HCT116 (cell line): ENCODE measurements at regions not wholly inside any gene's neighbourhood (a gene's known extent, or its start where the extent isn't known, plus 50 kb on each side); places are given as distances from the start of the nearest gene placed in this dataset.

Experiments
- ELF1 ChIP-seq: IDR thresholded peaks from 2 replicates; pipeline ENCODE4 v1.6.1; 2012; ENCODE audit warnings: low read depth, borderline replicate concordance
- EZH2phosphoT487 ChIP-seq: fragments of 200-600 bp; IDR thresholded peaks from 2 replicates; pipeline ENCODE4 v1.6.1; 2018; ENCODE audit warnings: antibody characterized with exemption, borderline replicate concordance
- POLR2A ChIP-seq: IDR thresholded peaks from 2 replicates; pipeline ENCODE4 v1.7.0; 2011; ENCODE audit warnings: borderline replicate concordance; ENCODE audit not compliant: insufficient read depth, insufficient read length; ENCODE audit errors: extremely low read depth
- TCF7L2 ChIP-seq: IDR thresholded peaks from 2 replicates; pipeline ENCODE4 v1.7.0; 2011; ENCODE audit warnings: borderline replicate concordance, inconsistent platforms; ENCODE audit not compliant: insufficient read depth, insufficient read length; ENCODE audit errors: extremely low read depth
- TF ChIP-seq, protein P1 (sequence below), 3 experiments: fragments of 200-600 bp in 1 of 3; sonication (generic) in 1 of 3; IDR thresholded peaks in 2 of 3; conservative IDR thresholded peaks in 1 of 3; 2 replicates each; pipeline ENCODE4 v1.5.1; 2012 to 2017; ENCODE audit warnings: low read depth in 2 of 3, low read length in 2 of 3, antibody characterized with exemption in 1 of 3, borderline replicate concordance in 1 of 3, control low read depth in 1 of 3, mild to moderate bottlenecking in 1 of 3, mixed read lengths in 1 of 3, mixed run types in 1 of 3, moderate library complexity in 1 of 3; ENCODE audit not compliant: insufficient read depth in 1 of 3
- TF ChIP-seq, protein P2 (sequence below): IDR thresholded peaks from 2 replicates; pipeline ENCODE4 v1.6.1; 2012; ENCODE audit warnings: low read depth
- TF ChIP-seq, protein P3 (sequence below): IDR thresholded peaks from 2 replicates; pipeline ENCODE4 v1.6.1; 2012

DNA sequence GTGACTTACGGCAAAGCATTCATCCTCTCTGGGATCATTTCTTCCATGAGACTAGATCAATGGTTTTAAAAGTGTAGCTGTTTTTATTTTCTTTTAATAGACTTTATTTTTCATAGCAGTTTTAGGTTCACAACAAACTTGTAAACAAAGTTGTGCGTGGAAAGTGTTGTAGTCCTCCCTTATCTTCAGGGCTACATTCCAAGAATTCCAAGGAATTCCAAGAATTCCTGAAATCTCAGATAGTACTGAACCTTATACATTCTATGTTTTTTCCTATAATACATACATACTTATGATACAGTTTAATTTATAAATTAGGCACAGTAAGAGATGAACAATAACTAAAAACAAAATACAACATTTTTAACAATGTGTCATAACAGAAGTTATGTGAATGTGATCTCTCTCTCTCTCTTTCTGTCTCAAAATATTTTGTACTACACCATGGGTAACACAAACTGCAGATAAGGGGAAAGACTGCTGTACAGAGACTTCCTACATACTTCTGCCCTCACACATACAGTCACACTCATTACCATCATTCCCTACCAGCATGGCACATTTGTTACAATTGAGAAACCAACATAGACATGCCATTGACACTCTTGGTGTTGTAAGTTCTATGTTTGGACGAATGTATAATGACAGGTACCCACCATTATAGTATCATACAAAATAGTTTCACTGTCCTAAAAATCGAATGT is 1933.2 kb upstream of the WWC1 start:
- TF ChIP-seq, protein P1, sequence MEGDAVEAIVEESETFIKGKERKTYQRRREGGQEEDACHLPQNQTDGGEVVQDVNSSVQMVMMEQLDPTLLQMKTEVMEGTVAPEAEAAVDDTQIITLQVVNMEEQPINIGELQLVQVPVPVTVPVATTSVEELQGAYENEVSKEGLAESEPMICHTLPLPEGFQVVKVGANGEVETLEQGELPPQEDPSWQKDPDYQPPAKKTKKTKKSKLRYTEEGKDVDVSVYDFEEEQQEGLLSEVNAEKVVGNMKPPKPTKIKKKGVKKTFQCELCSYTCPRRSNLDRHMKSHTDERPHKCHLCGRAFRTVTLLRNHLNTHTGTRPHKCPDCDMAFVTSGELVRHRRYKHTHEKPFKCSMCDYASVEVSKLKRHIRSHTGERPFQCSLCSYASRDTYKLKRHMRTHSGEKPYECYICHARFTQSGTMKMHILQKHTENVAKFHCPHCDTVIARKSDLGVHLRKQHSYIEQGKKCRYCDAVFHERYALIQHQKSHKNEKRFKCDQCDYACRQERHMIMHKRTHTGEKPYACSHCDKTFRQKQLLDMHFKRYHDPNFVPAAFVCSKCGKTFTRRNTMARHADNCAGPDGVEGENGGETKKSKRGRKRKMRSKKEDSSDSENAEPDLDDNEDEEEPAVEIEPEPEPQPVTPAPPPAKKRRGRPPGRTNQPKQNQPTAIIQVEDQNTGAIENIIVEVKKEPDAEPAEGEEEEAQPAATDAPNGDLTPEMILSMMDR (IDR thresholded peaks at IDR 0.05 in 2 of 3, conservative IDR thresholded peaks at IDR 0.05 in 1 of 3; ENCODE audit: borderline replicate concordance in 1 of 3, insufficient read depth in 1 of 3, low read depth in 2 of 3, low read length in 2 of 3), result no peak
- TF ChIP-seq TCF7L2 (no peak), EZH2phosphoT487 (no peak), POLR2A (no peak), ELF1 (no peak)
- TF ChIP-seq, protein P2, sequence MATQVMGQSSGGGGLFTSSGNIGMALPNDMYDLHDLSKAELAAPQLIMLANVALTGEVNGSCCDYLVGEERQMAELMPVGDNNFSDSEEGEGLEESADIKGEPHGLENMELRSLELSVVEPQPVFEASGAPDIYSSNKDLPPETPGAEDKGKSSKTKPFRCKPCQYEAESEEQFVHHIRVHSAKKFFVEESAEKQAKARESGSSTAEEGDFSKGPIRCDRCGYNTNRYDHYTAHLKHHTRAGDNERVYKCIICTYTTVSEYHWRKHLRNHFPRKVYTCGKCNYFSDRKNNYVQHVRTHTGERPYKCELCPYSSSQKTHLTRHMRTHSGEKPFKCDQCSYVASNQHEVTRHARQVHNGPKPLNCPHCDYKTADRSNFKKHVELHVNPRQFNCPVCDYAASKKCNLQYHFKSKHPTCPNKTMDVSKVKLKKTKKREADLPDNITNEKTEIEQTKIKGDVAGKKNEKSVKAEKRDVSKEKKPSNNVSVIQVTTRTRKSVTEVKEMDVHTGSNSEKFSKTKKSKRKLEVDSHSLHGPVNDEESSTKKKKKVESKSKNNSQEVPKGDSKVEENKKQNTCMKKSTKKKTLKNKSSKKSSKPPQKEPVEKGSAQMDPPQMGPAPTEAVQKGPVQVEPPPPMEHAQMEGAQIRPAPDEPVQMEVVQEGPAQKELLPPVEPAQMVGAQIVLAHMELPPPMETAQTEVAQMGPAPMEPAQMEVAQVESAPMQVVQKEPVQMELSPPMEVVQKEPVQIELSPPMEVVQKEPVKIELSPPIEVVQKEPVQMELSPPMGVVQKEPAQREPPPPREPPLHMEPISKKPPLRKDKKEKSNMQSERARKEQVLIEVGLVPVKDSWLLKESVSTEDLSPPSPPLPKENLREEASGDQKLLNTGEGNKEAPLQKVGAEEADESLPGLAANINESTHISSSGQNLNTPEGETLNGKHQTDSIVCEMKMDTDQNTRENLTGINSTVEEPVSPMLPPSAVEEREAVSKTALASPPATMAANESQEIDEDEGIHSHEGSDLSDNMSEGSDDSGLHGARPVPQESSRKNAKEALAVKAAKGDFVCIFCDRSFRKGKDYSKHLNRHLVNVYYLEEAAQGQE, result no peak
- TF ChIP-seq, protein P3, sequence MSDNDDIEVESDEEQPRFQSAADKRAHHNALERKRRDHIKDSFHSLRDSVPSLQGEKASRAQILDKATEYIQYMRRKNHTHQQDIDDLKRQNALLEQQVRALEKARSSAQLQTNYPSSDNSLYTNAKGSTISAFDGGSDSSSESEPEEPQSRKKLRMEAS, result no peak
